ENCODE measurements at regions not wholly inside any gene's neighbourhood (a gene's known extent, or its start where the extent isn't known, plus 50 kb on each side); places are given as distances from the start of the nearest gene placed in this dataset.
"Not testable (repeated sequence)": the region's sequence is repeated elsewhere in the genome, so short reads cannot be mapped to it uniquely, and the experiment has no call there.

GRCh38 chr14:89690139-89690538 lies 264.4 kb downstream of the EFCAB11 start:
- H3K9me3 ChIP-seq (ENCODE audit: low read depth, low read length, poor library complexity, severe bottlenecking) = no peaks in the 10 kb centered on the region
- ChIA-PET CTCF (no interaction called here), POLR2A (ENCODE audit: low non-redundant PET) (no interaction called here)
- no peaks in the 10 kb centered on the region for H3K4me1 ChIP-seq (ENCODE audit: insufficient read depth, low read length, poor library complexity, severe bottlenecking)
- BruUV-seq (replicated peaks) = no TSS peak
- H3K4me3 ChIP-seq (ENCODE audit: low read depth, low read length, poor library complexity, severe bottlenecking) = no peak overlapping the region
- H3K27me3 ChIP-seq (replicated peaks; ENCODE audit: insufficient read depth, low read depth, low read length, poor library complexity) = no peaks in the 10 kb centered on the region
- no peak overlapping the region for H3K27ac ChIP-seq (ENCODE audit: low read depth, low read length, poor library complexity, severe bottlenecking)
- DNase-seq (ENCODE audit: low spot score) = no peak
- H3K36me3 ChIP-seq (ENCODE audit: insufficient read depth, low read length, poor library complexity, severe bottlenecking) = no peaks in the 10 kb centered on the region
- TF ChIP-seq CTCF (conservative IDR thresholded peaks at IDR 0.05; ENCODE audit: low read depth, low read length) (no peak), EZH2 (IDR thresholded peaks at IDR 0.05; ENCODE audit: borderline replicate concordance, low read depth, low read length, poor library complexity, severe bottlenecking) (no peak)
- intact Hi-C loops (cut with micrococcal nuclease; ENCODE audit: unreplicated experiment) = no loop called here

GRCh38 chr14:89689711-89690110 lies 264.8 kb downstream of the EFCAB11 start:
- H3K9me3 ChIP-seq (ENCODE audit: low read depth, low read length, poor library complexity, severe bottlenecking); CTCF ChIA-PET; H3K4me1 ChIP-seq (ENCODE audit: insufficient read depth, low read length, poor library complexity, severe bottlenecking); H3K4me3 ChIP-seq (ENCODE audit: low read depth, low read length, poor library complexity, severe bottlenecking); H3K27me3 ChIP-seq (replicated peaks; ENCODE audit: insufficient read depth, low read depth, low read length, poor library complexity); intact Hi-C loops (cut with micrococcal nuclease; ENCODE audit: unreplicated experiment); BruUV-seq (replicated peaks); H3K36me3 ChIP-seq (ENCODE audit: insufficient read depth, low read length, poor library complexity, severe bottlenecking); DNase-seq (ENCODE audit: low spot score); H3K27ac ChIP-seq (ENCODE audit: low read depth, low read length, poor library complexity, severe bottlenecking); POLR2A ChIA-PET (ENCODE audit: low non-redundant PET): not testable (repeated sequence)

- no peak for DNase-seq (ENCODE audit: low spot score)
- H3K4me1 ChIP-seq (ENCODE audit: insufficient read depth, low read length, poor library complexity, severe bottlenecking) = no peaks in the 10 kb centered on the region
- no peak overlapping the region for H3K4me3 ChIP-seq (ENCODE audit: low read depth, low read length, poor library complexity, severe bottlenecking)
- BruUV-seq (replicated peaks) = no TSS peak
- H3K36me3 ChIP-seq (ENCODE audit: insufficient read depth, low read length, poor library complexity, severe bottlenecking) = no peaks in the 10 kb centered on the region
- intact Hi-C loops (cut with micrococcal nuclease; ENCODE audit: unreplicated experiment) = no loop called here
- no peaks in the 10 kb centered on the region for H3K27me3 ChIP-seq (replicated peaks; ENCODE audit: insufficient read depth, low read depth, low read length, poor library complexity)
- TF ChIP-seq EZH2 (IDR thresholded peaks at IDR 0.05; ENCODE audit: borderline replicate concordance, low read depth, low read length, poor library complexity, severe bottlenecking) (no peak), CTCF (conservative IDR thresholded peaks at IDR 0.05; ENCODE audit: low read depth, low read length) (no peak)
- ChIA-PET CTCF (no interaction called here), POLR2A (ENCODE audit: low non-redundant PET) (no interaction called here)
- H3K27ac ChIP-seq (ENCODE audit: low read depth, low read length, poor library complexity, severe bottlenecking) = no peak overlapping the region
- H3K9me3 ChIP-seq (ENCODE audit: low read depth, low read length, poor library complexity, severe bottlenecking) = no peaks in the 10 kb centered on the region
Observed at GRCh38 chr14:89688507-89689211, 265.9 kb downstream of the EFCAB11 start.

- H3K27ac ChIP-seq (ENCODE audit: low read depth, low read length, poor library complexity, severe bottlenecking); H3K9me3 ChIP-seq (ENCODE audit: low read depth, low read length, poor library complexity, severe bottlenecking); DNase-seq (ENCODE audit: low spot score); POLR2A ChIA-PET (ENCODE audit: low non-redundant PET); H3K36me3 ChIP-seq (ENCODE audit: insufficient read depth, low read length, poor library complexity, severe bottlenecking); H3K4me1 ChIP-seq (ENCODE audit: insufficient read depth, low read length, poor library complexity, severe bottlenecking); H3K27me3 ChIP-seq (replicated peaks; ENCODE audit: insufficient read depth, low read depth, low read length, poor library complexity); BruUV-seq (replicated peaks); intact Hi-C loops (cut with micrococcal nuclease; ENCODE audit: unreplicated experiment); H3K4me3 ChIP-seq (ENCODE audit: low read depth, low read length, poor library complexity, severe bottlenecking); CTCF ChIA-PET: not testable (repeated sequence)
Observed at GRCh38 chr14:89687129-89687528, 267.4 kb downstream of the EFCAB11 start.
